Astrocyte (in vitro differentiated cells and primary cell): ENCODE measurements at regions not wholly inside any gene's neighbourhood (a gene's known extent, or its start where the extent isn't known, plus 50 kb on each side); places are given as distances from the start of the nearest gene placed in this dataset.

Source experiments
- CTCF ChIP-seq: IDR thresholded peaks from 2 replicates; pipeline ENCODE4 v1.5.1; 2011; ENCODE audit warnings: low read depth, mild to moderate bottlenecking, inconsistent platforms, low read length, moderate library complexity; ENCODE audit not compliant: insufficient read depth
- EZH2 ChIP-seq: IDR thresholded peaks from 2 replicates; pipeline ENCODE4 v1.6.1; 2012; ENCODE audit warnings: mild to moderate bottlenecking, low read length, inconsistent platforms; ENCODE audit not compliant: insufficient read depth

GRCh38 chr3:55357796-55358195 is 129.3 kb downstream of the WNT5A start:
- TF ChIP-seq CTCF (no peak), EZH2 (no peak)
